ENCODE measurements at regions not wholly inside any gene's neighbourhood (a gene's known extent, or its start where the extent isn't known, plus 50 kb on each side); places are given as distances from the start of the nearest gene placed in this dataset.

DNA sequence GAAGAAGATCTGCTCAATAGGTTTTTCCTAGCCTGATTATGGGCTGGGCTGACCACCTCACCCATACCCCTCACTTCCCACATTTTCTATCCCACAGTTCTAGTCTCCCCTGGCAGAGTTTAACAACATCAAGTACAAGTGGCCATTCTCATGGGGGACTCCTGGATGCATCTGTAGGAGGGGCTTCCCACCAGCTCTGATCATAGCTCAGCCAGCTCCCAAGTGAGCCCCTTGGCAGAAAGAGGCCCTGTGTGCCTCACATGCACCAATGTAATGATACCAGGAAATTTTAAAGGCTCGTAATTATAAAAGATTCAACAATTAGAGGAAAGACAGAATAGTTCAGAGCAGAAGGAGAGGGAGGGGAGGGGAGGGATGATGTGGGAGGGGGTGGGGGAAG, 144.2 kb upstream of the SYT13 start:
- no peak overlapping the region for H3K4me3 ChIP-seq (ENCODE audit: low read depth, low read length)
- TF ChIP-seq MAX (IDR thresholded peaks at IDR 0.05; ENCODE audit: low read depth, low read length) = no peak
- no peak for DNase-seq (ENCODE audit: low read depth)

- no peak for DNase-seq (ENCODE audit: low read depth)
- no peak overlapping the region for H3K4me3 ChIP-seq (ENCODE audit: low read depth, low read length)
- TF ChIP-seq, protein P1, sequence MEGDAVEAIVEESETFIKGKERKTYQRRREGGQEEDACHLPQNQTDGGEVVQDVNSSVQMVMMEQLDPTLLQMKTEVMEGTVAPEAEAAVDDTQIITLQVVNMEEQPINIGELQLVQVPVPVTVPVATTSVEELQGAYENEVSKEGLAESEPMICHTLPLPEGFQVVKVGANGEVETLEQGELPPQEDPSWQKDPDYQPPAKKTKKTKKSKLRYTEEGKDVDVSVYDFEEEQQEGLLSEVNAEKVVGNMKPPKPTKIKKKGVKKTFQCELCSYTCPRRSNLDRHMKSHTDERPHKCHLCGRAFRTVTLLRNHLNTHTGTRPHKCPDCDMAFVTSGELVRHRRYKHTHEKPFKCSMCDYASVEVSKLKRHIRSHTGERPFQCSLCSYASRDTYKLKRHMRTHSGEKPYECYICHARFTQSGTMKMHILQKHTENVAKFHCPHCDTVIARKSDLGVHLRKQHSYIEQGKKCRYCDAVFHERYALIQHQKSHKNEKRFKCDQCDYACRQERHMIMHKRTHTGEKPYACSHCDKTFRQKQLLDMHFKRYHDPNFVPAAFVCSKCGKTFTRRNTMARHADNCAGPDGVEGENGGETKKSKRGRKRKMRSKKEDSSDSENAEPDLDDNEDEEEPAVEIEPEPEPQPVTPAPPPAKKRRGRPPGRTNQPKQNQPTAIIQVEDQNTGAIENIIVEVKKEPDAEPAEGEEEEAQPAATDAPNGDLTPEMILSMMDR (IDR thresholded peaks at IDR 0.05; ENCODE audit: low read depth, low read length) = no peak
- TF ChIP-seq POLR2A (IDR thresholded peaks at IDR 0.05; ENCODE audit: extremely low read depth, insufficient read length) (no peak), MAX (IDR thresholded peaks at IDR 0.05; ENCODE audit: low read depth, low read length) (no peak), MYC (IDR thresholded peaks at IDR 0.05; ENCODE audit: low read depth, low read length) (no peak)
These were observed 143.6 kb upstream of the SYT13 start for GRCh38 chr11:45429719-45430118.

DNA sequence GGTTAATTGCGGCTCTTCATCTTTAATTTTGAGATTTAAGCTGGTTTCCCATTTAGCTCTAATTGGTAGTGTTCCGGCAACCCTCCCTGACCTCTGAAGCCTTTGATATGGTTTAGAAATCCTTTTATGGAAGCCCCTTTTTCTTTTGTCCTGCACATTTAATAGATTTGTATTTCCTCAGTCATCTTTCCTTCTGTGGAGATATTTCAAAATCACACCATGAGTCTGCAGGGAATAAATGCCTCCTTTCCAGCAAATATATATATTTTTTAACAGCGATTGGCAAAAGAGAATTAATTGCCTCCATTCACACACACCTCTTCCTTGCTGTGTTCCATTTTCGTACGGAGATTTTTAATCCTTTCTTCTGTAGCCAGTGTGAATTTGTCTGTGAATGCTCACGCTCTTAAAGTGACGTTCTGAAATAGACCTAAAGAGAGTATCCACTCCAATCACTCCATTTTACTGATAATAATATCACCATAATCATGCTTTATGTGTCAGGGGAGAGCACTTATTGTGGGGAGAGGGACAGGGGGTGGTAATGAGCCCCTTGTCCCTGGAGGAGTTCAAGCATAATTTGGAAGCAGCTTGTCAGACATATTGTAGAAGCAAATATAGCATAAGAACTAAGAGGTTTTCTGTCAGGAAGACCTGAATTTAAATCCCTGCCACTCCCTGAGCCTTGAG, 142.5 kb upstream of the SYT13 start:
- no peak overlapping the region for H3K4me3 ChIP-seq (ENCODE audit: low read depth, low read length)
- no peak for DNase-seq (ENCODE audit: low read depth)
- TF ChIP-seq MYC (IDR thresholded peaks at IDR 0.05; ENCODE audit: low read depth, low read length) (no peak), MAX (IDR thresholded peaks at IDR 0.05; ENCODE audit: low read depth, low read length) (no peak), POLR2A (IDR thresholded peaks at IDR 0.05; ENCODE audit: extremely low read depth, insufficient read length) (no peak)
- TF ChIP-seq, protein P1 (IDR thresholded peaks at IDR 0.05; ENCODE audit: low read depth, low read length) = no peak

DNA sequence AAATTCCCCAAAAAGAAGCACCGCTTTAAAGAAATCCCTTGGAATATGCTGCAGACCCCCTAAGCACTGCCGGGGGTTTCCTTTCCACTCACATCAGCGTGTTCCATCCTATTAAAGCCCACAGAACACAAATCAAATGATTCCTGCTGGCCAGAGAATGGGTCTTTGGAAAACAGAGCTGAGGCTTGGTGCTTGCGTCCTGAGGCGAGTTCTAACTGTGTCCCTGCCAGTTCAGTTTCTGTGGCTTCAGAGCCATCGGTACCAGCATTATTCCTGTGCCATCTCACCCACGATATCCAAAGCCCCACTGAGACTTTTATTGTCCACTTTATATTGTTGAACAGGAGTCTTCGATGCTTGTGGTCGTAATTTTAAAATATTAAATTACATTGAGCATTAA, 142.0 kb upstream of the SYT13 start:
- no peak for TF ChIP-seq MAX (IDR thresholded peaks at IDR 0.05; ENCODE audit: low read depth, low read length)
- TF ChIP-seq MYC (IDR thresholded peaks at IDR 0.05; ENCODE audit: low read depth, low read length) = no peak
- TF ChIP-seq POLR2A (IDR thresholded peaks at IDR 0.05; ENCODE audit: extremely low read depth, insufficient read length) = no peak
- TF ChIP-seq, protein P1 (IDR thresholded peaks at IDR 0.05; ENCODE audit: low read depth, low read length) = no peak
- no peak overlapping the region for H3K4me3 ChIP-seq (ENCODE audit: low read depth, low read length)
- no peak for DNase-seq (ENCODE audit: low read depth)

- TF ChIP-seq, protein P1 (IDR thresholded peaks at IDR 0.05; ENCODE audit: low read depth, low read length) = no peak
- no peak for TF ChIP-seq MYC (IDR thresholded peaks at IDR 0.05; ENCODE audit: low read depth, low read length)
- no peak for TF ChIP-seq POLR2A (IDR thresholded peaks at IDR 0.05; ENCODE audit: extremely low read depth, insufficient read length)
- TF ChIP-seq MAX (IDR thresholded peaks at IDR 0.05; ENCODE audit: low read depth, low read length) = no peak
- DNase-seq (ENCODE audit: low read depth) = no peak
These were observed 138.5 kb upstream of the SYT13 start for GRCh38 chr11:45424411-45425180.

GRCh38 chr11:45423475-45424120, 137.5 kb upstream of the SYT13 start:
- TF ChIP-seq, protein P1 (IDR thresholded peaks at IDR 0.05; ENCODE audit: low read depth, low read length) = no peak
- TF ChIP-seq MAX (IDR thresholded peaks at IDR 0.05; ENCODE audit: low read depth, low read length) (no peak), MYC (IDR thresholded peaks at IDR 0.05; ENCODE audit: low read depth, low read length) (no peak), POLR2A (IDR thresholded peaks at IDR 0.05; ENCODE audit: extremely low read depth, insufficient read length) (no peak)
- no peak overlapping the region for H3K4me3 ChIP-seq (ENCODE audit: low read depth, low read length)
- DNase-seq (ENCODE audit: low read depth) = no peak

More at GRCh38 chr11:45424411-45425180, 138.5 kb upstream of the SYT13 start:
- H3K4me3 ChIP-seq (ENCODE audit: low read depth, low read length) = no peak overlapping the region
